ENCODE measurements at regions not wholly inside any gene's neighbourhood (a gene's known extent, or its start where the extent isn't known, plus 50 kb on each side); places are given as distances from the start of the nearest gene placed in this dataset.

DNA sequence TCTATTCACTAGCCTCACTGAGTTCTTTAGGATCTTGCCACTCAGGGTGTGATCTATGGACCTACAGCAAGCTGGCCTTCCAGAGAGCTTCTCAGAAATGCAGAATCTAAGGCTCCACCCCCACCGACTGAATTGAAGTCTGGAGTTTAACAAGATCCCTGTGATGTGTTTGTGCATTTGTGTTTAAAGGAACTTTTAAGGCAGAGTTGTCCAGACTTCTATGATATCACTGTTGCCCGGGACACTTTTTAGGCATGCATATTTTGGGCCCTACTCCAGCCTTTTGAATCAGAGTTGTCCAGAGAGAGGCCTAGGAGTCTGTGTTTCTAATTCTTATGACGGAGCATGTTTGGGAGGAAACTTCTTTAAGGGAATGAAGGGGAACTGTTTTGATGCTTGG, 232.3 kb downstream of the QKI start:
- Histone ChIP-seq H4K20me1 (ENCODE audit: insufficient read depth) (no peaks in the 10 kb centered on the region), H3K4me2 (ENCODE audit: low read length) (no peak overlapping the region), H3K9me3 (ENCODE audit: low read length) (no peaks in the 10 kb centered on the region), H3K9ac (ENCODE audit: low read length) (no peak overlapping the region), H3K36me3 (ENCODE audit: insufficient read depth, low read length) (no peaks in the 10 kb centered on the region), H3K79me2 (replicated peaks; ENCODE audit: insufficient read depth, low read length) (no peaks in the 10 kb centered on the region), H3K9me2 (ENCODE audit: insufficient read depth, low read length) (no peaks in the 10 kb centered on the region), H2AFZ (ENCODE audit: low read depth, low read length) (no peak overlapping the region), H3K27ac (ENCODE audit: low read length) (no peak overlapping the region), H3K4me3 (ENCODE audit: low read length) (no peak overlapping the region), H3K27me3 (ENCODE audit: insufficient read depth, low read depth, low read length) (no peaks in the 10 kb centered on the region), H3F3A (ENCODE audit: insufficient read depth, low read length, poor library complexity, severe bottlenecking) (no peaks in the 10 kb centered on the region)
- TF ChIP-seq POLR2AphosphoS5 (IDR thresholded peaks at IDR 0.05) (no peak), MXI1 (conservative IDR thresholded peaks at IDR 0.05; ENCODE audit: poor library complexity, severe bottlenecking) (no peak), SMC3 (conservative IDR thresholded peaks at IDR 0.05; ENCODE audit: poor library complexity) (no peak), RAD21 (conservative IDR thresholded peaks at IDR 0.05) (no peak), EP300 (conservative IDR thresholded peaks at IDR 0.05; ENCODE audit: poor library complexity, severe bottlenecking) (no peak), TAF1 (IDR thresholded peaks at IDR 0.05; ENCODE audit: low read depth) (no peak), EZH2 (IDR thresholded peaks at IDR 0.05; ENCODE audit: borderline replicate concordance, insufficient read depth, low read length, poor library complexity, severe bottlenecking) (no peak)
- TF ChIP-seq, protein P1, sequence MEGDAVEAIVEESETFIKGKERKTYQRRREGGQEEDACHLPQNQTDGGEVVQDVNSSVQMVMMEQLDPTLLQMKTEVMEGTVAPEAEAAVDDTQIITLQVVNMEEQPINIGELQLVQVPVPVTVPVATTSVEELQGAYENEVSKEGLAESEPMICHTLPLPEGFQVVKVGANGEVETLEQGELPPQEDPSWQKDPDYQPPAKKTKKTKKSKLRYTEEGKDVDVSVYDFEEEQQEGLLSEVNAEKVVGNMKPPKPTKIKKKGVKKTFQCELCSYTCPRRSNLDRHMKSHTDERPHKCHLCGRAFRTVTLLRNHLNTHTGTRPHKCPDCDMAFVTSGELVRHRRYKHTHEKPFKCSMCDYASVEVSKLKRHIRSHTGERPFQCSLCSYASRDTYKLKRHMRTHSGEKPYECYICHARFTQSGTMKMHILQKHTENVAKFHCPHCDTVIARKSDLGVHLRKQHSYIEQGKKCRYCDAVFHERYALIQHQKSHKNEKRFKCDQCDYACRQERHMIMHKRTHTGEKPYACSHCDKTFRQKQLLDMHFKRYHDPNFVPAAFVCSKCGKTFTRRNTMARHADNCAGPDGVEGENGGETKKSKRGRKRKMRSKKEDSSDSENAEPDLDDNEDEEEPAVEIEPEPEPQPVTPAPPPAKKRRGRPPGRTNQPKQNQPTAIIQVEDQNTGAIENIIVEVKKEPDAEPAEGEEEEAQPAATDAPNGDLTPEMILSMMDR (IDR thresholded peaks at IDR 0.05; ENCODE audit: poor library complexity, severe bottlenecking) = no peak
- TF ChIP-seq, protein P2, sequence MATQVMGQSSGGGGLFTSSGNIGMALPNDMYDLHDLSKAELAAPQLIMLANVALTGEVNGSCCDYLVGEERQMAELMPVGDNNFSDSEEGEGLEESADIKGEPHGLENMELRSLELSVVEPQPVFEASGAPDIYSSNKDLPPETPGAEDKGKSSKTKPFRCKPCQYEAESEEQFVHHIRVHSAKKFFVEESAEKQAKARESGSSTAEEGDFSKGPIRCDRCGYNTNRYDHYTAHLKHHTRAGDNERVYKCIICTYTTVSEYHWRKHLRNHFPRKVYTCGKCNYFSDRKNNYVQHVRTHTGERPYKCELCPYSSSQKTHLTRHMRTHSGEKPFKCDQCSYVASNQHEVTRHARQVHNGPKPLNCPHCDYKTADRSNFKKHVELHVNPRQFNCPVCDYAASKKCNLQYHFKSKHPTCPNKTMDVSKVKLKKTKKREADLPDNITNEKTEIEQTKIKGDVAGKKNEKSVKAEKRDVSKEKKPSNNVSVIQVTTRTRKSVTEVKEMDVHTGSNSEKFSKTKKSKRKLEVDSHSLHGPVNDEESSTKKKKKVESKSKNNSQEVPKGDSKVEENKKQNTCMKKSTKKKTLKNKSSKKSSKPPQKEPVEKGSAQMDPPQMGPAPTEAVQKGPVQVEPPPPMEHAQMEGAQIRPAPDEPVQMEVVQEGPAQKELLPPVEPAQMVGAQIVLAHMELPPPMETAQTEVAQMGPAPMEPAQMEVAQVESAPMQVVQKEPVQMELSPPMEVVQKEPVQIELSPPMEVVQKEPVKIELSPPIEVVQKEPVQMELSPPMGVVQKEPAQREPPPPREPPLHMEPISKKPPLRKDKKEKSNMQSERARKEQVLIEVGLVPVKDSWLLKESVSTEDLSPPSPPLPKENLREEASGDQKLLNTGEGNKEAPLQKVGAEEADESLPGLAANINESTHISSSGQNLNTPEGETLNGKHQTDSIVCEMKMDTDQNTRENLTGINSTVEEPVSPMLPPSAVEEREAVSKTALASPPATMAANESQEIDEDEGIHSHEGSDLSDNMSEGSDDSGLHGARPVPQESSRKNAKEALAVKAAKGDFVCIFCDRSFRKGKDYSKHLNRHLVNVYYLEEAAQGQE (IDR thresholded peaks at IDR 0.05; ENCODE audit: borderline replicate concordance) = no peak

DNA sequence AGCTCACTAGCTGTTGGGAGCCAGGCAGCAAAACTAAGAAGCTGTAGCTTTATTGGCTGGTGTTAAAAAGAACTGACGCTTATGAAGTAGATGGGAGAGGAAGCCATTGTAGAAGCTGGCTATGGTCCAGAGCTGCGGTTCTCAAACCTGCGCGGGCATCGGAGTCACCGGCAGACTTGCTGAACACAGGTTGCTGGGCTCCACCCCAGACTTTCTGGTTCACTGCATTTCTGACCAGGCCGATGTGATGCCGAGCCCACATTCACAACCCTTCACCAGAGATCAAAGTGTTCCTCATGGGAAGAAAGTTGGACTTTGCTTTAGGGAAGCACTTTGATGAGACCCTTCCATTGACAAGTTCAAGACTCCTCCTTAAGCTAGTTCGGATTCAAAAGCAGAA, 231.6 kb downstream of the QKI start:
- no peaks in the 10 kb centered on the region for H3K79me2 ChIP-seq (replicated peaks; ENCODE audit: insufficient read depth, low read length)
- H3K9me3 ChIP-seq (ENCODE audit: low read length) = no peaks in the 10 kb centered on the region
- no peaks in the 10 kb centered on the region for H3K9me2 ChIP-seq (ENCODE audit: insufficient read depth, low read length)
- no peak overlapping the region for H3K4me3 ChIP-seq (ENCODE audit: low read length)
- TF ChIP-seq EP300 (conservative IDR thresholded peaks at IDR 0.05; ENCODE audit: poor library complexity, severe bottlenecking) = no peak
- TF ChIP-seq, protein P2 (IDR thresholded peaks at IDR 0.05; ENCODE audit: borderline replicate concordance) = no peak
- no peak for TF ChIP-seq TAF1 (IDR thresholded peaks at IDR 0.05; ENCODE audit: low read depth)
- H3K36me3 ChIP-seq (ENCODE audit: insufficient read depth, low read length) = no peaks in the 10 kb centered on the region
- no peaks in the 10 kb centered on the region for H3K27me3 ChIP-seq (ENCODE audit: insufficient read depth, low read depth, low read length)
- H2AFZ ChIP-seq (ENCODE audit: low read depth, low read length) = no peak overlapping the region
- H3K4me2 ChIP-seq (ENCODE audit: low read length) = no peak overlapping the region
- no peaks in the 10 kb centered on the region for H4K20me1 ChIP-seq (ENCODE audit: insufficient read depth)
- H3F3A ChIP-seq (ENCODE audit: insufficient read depth, low read length, poor library complexity, severe bottlenecking) = no peaks in the 10 kb centered on the region
- no peak overlapping the region for H3K9ac ChIP-seq (ENCODE audit: low read length)
- H3K27ac ChIP-seq (ENCODE audit: low read length) = no peak overlapping the region

Measured in neural cell (in vitro differentiated cells).